ENCODE measurements at regions not wholly inside any gene's neighbourhood (a gene's known extent, or its start where the extent isn't known, plus 50 kb on each side); places are given as distances from the start of the nearest gene placed in this dataset.

DNA sequence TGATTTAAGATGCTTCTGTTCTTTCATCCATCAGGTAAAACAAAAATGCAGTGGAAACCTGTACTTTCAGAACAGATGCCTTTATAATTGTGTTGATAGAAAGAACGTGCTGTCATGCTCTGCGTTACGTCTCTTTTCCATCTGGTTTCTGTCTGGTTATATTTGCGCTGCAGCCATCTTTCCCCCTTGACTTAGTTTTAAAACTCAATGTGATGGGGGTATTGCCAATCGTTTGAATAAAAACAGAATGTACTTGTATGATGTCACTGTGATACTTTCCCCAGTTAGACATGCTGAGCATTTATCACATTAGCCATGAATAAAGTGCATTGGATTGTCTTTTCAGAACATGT lies 508.6 kb downstream of the ADCYAP1 start:
- TF ChIP-seq, protein P1, sequence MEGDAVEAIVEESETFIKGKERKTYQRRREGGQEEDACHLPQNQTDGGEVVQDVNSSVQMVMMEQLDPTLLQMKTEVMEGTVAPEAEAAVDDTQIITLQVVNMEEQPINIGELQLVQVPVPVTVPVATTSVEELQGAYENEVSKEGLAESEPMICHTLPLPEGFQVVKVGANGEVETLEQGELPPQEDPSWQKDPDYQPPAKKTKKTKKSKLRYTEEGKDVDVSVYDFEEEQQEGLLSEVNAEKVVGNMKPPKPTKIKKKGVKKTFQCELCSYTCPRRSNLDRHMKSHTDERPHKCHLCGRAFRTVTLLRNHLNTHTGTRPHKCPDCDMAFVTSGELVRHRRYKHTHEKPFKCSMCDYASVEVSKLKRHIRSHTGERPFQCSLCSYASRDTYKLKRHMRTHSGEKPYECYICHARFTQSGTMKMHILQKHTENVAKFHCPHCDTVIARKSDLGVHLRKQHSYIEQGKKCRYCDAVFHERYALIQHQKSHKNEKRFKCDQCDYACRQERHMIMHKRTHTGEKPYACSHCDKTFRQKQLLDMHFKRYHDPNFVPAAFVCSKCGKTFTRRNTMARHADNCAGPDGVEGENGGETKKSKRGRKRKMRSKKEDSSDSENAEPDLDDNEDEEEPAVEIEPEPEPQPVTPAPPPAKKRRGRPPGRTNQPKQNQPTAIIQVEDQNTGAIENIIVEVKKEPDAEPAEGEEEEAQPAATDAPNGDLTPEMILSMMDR (IDR thresholded peaks at IDR 0.05): no peak
- TF ChIP-seq ZFX (IDR thresholded peaks at IDR 0.05; ENCODE audit: borderline replicate concordance): no peak

All from 22Rv1 (cell line).